EH (cell line): ENCODE measurements at regions not wholly inside any gene's neighbourhood (a gene's known extent, or its start where the extent isn't known, plus 50 kb on each side); places are given as distances from the start of the nearest gene placed in this dataset.

Experiments
- DNase-seq: peaks from one replicate; pipeline ENCODE4 v3.0.0-alpha.2; 2015; ENCODE audit warnings: low read depth

DNA sequence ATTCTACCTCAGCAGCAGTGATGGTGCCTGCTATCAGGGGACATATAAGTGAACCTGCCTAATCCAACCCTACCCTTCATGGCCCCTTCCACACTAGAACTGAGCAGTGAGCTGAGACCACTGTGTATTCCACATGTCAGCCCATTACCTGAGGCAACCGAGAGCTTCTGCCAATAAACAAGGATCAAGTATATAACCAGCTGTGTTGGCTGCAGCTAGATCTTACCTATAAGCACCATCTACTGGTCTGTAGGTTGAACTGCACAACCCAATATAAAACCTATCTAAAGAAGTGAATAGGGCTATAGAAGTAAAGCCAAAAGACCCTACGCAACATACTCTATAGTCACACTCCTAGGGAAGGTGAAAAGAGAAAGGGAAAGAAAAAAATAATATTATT lies 376.9 kb downstream of the HHIPL2 start:
- peak; percentile 63 for DNase-seq

DNA sequence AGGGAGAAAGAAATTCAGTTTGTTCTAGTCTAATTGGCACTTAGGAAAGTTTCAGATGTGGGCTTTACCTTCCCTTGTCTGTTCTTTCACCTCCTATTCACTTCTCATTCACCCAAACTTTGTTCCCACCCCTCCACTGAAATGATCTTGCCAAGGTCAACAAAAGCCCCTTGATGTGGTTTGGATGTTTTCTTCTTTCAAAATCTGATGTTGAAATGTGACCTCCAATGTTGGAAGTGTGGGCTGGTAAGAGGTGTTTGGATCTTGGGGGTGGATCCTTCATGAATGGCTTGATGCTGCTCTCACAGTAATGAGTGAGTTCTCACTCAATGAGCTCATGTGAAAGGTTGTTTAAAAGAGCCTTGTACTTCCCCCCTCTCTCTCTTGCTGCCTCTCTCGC lies 379.3 kb downstream of the HHIPL2 start:
- no peak for DNase-seq

DNA sequence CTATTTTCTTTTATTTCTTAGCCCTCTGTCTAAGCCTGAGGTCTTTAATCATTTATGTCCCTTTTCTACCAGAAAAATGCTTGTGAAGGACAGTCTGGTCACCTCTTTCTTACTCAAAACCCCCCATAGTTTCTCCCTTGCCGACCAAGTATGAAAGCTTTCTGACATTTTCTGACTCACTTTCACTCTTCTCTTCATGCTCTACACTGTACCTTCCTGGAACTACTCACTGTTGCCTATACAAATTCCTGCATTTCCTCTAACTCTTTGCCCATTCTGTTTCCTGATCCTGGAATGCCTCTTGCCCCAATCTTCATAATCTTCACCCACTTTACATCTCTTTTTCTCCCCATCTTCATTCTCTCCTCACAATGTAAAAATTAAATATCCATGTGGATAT lies 380.0 kb downstream of the HHIPL2 start:
- peak; percentile 17 for DNase-seq

DNA sequence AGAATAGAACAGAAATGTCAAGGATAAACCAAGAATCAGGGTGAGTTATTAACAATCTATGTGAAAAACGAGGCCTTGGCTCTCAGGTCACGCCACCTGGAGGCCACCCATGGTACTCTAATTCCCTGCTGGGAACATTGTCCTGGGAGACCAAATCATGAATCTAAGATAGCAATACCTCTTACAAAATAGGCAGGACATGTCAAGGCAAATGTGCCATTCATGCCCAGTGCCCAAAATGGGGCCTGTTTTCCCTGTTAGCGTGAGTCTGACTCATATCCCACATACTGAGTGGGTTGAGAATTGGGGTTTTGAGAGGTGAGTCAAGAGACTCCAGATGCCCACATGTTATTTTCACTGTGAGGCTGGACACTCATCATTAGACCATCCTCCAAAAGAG lies 380.8 kb downstream of the HHIPL2 start:
- DNase-seq, result peak; percentile 86

DNA sequence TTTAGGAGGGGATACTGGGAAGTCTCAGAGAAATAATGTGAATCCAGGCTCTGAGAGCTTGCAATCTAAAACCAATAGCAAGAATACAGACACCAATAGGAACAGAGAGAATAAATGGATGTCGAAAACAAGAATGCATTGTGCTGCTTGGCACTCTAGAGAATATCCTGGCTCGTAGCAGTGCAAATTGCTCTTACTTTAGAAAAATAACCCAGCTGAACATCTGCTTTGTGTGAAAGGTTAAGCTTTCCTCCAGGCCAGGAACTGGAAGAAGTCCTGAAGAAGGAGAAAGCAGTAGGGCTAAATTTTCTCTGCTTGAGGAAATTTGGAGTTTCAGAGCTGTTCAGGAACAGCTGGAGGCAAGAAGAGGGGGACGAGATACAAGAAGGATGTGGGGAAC lies 382.3 kb downstream of the HHIPL2 start:
- no peak for DNase-seq

DNA sequence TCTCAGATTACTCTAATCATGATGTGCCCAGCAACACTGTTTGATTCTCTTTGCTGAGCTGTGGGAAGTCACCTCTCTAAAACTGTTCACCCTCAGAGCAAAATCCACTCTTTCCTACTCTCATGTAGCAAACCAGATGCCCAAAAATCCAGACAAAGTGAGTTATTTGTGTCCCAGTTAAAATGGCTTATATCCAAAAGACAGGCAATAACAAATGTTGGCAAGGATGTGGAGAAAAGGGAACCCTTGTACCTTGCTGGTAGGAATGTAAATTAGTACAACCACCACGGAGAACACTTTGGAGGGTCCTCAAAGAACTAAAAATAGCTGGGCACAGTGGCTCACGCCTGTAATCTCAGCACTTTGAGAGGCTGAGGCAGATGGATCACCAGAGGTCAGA lies 384.0 kb downstream of the HHIPL2 start:
- no peak for DNase-seq

DNA sequence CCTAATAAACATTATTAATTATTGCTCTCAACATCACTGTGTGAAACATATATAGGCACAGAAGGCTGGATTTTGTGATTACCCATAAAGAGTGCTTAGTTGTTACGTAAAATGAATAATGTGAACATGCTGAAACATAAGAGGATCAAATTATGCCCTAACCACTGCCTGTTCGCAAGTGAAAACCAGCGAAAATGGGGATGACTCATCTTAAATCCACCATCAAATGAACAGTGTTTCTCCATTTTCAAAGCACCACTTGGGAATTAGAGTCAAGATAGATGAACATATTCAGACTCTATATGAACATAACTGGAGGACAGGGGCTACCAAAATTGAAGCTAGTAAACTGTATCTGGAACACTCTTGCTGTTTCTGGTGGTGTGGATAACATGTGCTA lies 386.2 kb downstream of the HHIPL2 start:
- DNase-seq, result no peak

DNA sequence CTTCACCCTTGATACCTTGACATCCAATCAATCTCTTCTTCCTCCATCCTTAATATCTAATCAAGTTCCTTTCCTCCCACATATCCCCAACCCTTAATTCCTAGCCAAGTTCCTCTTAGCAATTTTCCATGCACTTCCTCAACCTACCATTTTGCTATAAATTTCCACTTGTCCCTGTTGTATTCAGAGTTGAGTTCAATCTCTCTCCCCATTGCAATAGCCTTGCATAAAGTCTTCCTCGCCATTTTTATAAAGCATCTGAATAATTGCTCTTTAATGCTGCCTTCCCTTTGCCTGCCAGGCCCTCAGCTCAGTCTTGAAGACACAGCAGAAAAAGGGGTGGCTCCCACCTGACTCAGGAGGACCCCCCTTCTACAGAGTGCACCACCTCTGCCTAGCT lies 390.3 kb downstream of the HHIPL2 start:
- no peak for DNase-seq

DNA sequence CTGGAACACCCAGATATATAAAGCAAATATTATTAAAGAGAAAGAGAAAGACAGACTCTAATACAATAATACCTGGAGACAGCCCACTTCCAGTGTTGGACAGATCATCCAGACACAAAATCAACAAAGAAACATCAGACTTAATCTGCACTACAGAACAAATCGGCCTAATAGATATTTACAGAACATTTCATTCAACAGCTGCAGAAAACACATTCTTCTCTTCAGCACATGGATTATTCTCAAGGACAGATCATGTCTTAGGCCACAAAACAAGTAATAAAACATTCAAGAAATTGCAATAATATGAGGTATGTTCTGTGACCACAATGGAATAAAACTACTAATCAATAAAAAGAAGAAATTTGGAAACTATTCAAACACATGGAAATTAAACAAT lies 398.3 kb upstream of the DUSP10 start:
- no peak for DNase-seq

DNA sequence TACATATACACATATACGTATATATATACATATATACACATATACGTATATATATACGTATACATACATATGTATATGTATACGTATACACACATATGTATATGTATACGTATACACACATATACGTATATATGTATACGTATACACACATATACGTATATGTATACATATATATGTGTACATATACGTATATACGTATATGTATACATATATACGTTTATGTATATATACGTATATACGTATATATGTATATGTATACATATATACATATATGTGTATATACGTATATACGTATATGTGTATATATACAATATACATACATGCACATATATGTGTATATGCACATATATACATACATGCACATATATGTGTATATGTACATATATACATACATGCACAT lies 396.2 kb upstream of the DUSP10 start:
- no peak for DNase-seq

DNA sequence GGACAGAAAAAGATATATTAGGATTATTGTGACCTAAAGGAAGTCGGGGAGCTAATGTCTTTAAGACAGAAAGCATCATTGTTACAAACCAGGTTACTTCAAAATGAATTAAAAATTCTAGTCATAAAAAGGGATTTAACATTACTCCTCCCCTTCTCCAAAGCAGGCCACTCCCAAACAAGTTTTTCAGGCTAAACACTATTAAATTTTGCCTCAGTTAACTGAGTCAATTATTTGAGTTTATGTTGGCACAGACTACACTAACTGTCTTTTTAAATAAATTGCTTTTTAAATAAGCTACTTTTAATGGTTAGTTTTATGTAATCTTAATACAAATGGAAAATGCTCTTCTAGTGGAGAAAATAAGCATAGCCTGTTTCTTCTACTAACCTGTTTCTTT lies 395.0 kb upstream of the DUSP10 start:
- peak; percentile 9 for DNase-seq

DNA sequence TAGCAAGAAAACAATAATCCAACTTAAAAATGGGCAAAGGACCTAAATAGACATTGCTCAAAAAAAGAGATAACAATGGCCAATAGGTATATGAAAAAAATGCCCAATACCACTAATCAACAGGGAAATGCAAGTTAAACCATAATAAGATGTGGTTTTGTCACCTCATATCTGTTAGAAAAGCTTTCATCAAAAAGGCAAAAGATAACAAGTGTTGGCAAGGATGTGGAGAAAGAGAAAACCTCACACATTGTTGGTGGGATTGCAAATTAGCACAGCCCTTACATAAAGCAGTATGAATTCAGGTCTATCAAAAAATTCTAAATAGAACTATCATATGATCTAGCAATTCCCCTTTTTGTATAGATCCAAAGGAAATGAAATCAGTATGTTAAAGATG lies 387.2 kb upstream of the DUSP10 start:
- DNase-seq, result no peak

DNA sequence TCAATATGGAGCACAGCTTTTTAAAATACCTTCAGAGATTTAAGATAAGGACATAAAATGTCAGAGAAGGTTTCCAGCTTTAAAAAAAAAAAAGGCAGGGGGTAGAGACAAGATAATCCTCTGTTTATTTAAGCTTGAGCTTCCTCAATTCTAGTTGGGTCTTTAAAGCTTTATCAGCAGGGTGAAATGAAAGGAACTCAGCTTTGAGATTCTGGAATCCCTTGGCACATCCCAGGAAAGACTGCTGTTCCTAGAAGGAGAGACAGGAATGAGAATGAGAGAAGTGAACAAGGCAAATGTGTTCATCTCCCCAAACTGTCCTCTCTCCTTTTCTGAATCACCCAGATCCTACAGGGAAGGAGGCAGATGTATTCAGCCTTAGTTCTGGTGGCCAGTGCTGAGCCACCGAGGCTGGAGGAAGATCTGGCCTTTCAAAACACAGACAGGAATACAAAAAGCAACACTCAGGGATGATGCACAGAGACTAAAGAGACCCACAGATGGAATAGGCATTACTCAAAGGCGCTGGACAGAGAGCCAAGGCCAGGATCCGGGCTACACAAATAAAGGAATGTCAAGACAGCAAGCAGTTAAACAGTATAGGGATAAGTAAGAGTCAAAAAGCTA lies 385.8 kb upstream of the DUSP10 start:
- peak; percentile 55 for DNase-seq

DNA sequence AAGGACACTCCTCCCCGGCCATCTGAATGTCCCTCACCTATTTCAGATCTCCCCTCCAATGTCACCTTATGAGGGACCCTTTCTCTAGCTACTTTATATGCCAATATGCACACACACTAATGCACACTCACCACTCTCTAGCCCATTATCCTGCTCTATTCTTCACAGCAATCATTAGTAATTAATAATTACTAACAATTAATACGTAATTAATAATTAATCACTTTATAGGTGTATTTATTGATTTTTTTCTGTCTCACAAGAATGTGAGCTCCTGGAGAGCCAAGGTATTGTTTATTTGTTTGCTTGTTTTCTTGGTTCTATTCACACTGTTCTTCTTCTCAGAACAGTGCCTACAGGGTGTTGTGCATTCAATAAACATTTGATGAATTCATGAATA lies 385.2 kb upstream of the DUSP10 start:
- no peak for DNase-seq

DNA sequence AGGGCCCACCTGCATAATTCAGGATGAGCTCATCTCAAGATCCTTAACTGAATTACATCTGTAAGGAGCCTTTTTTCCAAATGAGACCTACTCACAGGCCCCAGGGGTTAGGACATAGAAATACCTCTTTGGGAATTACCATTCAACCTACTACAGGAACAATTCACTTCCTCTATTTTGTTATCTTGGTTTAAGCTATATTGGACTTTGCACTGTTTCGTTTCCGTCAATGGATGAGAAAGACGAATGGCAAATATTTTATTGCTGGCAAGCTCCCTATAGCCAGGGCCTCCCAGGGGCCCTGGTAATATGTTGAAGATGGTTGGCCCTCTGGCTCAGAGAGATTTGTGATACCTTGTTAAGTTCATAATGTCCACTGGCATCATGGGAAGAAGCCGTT lies 384.2 kb upstream of the DUSP10 start:
- no peak for DNase-seq

DNA sequence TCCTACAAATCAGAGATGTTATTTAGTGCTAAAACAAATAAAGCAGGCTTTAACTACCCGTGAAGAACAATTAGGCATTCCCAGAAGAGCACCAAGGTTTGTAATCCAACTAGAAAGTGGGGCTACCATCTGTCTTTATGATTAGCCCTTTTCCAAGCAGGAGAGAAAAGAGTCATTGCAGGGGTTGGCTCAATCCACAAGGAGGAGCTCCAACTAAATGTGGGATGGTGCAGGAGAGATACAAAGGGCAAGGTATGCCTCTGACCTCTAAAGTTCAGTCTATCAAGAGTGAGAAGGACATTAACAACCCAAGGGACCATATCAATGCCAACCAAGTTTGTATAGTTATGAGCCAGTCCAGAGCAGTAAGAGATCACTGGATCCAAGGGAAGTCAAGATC lies 382.7 kb upstream of the DUSP10 start:
- peak; percentile 13 for DNase-seq

DNA sequence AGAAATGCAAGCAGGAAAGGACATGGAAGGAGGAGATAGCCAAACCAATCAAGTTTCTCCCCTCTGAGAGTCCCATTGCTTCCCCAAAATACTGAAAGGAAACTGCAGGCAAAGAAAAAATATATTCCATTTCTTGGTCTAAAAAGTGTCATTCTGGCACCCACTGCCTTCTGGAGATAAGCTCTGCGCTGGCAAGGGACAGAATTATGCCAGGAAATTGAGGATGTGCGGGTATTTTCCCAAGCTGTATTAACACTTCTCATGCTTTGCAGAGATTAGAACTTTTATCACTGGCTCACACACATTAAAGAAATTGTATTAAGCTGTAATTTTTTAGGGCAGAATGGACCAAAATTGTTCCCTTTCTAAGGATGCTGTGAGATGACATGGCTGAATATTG lies 381.2 kb upstream of the DUSP10 start:
- no peak for DNase-seq

DNA sequence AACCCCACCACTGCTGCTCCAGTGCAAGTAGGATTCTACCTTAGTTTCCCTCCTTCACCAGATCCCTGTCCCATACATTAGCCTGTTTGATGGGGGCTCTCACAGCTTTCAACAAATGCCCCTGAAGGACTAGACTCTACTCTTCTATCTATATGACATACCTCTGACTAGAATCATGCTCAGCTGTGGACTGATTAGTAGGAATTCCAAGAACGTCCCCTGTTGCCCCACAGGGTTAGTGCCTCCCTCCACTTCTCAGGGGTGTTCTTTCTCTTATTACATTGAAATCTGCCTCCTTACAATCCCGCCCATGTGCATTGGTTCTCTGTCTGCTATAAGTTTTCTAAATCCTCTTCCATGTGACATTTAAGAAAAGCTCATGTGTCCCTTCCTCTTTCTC lies 375.9 kb upstream of the DUSP10 start:
- peak; percentile 15 for DNase-seq

DNA sequence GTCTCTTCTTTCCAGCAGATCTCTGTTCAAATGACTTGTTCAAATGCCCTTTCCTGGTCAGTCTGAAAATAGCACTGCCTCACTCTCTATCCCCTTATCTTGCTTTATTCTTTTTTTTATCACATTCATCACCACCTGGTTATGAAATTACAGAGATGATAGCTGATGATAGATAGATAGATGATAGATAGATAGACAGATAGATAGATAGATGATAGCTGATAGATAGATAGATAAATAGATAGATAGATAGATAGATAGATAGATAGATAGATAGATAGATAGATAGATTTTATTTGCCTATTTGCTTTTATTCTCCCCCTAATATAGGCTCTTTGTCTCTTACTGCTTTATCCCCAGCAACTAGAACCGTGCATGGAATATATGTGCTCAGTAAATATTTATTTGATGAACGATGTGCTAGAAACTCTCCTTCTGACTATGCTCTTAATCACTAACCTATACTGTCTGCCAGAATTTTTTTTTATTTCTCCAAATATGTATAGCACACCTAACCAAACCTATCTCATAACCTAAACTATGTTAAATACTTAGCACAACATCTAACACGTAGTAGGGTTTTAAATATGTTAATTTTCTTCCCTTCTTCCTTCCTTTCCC lies 372.8 kb upstream of the DUSP10 start:
- DNase-seq, result no peak

DNA sequence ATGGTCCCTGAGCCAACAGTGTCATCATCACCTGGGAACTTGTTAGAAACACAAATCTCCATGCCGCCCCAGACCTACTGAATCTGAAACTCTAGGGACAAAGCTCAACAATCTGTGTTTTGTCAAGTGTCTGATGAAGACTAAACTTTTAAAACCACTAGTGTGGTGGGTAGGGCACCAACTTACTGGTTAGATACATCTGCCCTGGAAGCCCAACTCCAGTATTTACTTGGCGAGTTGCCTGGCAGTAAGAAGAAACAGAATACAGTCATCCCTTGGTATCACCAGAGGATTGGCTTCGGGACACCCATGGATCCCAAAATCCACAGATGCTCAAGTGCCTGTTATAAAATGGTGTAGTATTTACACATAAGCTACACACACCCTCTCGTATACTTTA lies 367.9 kb upstream of the DUSP10 start:
- DNase-seq, result no peak

DNA sequence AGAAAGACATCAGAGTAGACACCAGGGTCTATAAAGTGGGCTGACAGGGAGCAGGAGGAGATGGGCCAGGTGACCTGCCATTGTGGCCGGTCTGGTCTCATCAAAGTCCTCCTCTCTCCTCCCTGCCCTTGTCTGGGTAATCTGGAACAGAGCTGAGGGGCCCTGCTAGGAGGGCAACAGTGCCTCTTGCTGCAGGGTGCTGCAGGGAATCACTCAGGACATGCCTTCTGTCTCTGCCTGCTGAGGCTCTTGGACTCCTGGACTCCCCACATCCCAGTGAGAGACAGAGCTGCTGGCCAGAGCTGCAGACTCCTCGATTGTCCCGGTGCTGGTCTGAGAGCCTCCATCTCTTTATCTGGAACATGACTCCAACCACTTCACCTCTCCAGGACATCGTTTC lies 366.1 kb upstream of the DUSP10 start:
- no peak for DNase-seq

DNA sequence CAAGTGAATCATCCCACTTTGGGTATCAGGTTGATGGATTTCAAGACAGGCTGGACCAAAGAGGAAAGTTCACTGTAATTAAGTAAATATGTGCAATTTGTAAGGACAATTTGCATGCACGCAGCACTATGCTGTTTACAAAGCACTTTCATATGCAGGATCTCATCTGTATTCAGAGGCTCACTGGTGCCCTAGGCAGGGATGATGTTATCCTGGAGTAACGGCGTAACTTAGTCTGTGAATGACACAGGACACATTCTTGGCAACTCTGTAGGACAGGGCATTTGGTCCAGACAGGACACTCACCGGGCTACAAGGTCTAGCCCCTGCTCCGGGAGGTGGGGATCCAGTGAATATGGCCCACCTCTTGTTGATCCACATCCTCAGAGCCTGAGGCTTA lies 365.4 kb upstream of the DUSP10 start:
- DNase-seq, result no peak

DNA sequence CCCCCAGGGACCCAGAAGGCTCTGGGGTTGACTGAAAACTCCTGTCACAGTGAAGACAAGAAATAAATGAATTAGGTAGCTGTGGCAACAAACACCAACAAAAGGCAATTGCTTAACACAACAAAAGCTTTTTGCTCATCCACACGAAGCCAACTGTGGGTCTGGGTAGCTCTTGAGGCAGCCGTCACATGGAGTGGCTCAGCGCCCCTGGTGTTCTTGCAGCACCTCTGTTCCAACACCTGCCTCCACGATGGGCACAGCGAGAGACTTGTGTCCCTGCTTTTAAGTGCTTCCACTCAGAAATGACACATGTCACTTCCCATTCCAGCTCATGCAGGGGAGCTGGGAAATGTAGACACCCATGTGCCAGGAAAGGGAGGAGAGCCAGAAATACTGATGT lies 364.5 kb upstream of the DUSP10 start:
- DNase-seq, result no peak

DNA sequence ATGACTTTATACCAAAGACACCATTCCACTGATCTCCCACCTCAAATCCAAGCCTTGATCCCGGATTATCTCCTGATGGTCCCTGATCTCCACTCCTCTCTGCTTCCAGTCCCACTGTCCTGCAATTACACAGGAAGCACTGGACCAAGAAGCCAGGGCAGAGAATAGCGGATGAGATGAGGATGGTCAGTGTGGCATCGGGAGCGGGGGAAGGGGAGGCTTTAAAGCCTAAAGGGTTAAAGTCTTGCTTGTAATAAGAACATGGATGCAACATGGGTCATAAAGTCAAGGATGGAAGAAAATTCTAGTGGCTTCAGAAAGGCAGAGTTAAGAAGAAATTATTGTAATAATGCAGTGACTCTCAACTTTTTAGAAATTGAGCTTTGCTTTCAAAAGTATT lies 364.0 kb upstream of the DUSP10 start:
- DNase-seq, result no peak

DNA sequence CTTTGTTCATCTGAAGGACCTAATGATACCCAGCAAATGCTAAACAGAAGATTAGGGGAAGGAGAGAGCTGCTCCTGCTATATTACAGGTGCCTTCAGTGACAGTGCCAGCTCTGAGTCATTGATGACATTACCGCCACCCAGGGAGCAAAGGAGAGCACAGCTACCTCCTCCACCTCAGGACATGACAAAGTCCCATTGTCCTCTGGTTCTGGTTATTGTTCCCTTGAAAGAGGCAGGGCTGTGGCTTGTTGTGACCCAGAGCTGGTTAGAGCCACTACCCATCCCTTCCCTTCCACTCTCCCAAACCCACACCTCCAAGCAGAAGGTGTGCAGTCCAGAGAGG lies 363.5 kb upstream of the DUSP10 start:
- DNase-seq, result no peak
